ENCODE measurements at regions not wholly inside any gene's neighbourhood (a gene's known extent, or its start where the extent isn't known, plus 50 kb on each side); places are given as distances from the start of the nearest gene placed in this dataset.

DNA sequence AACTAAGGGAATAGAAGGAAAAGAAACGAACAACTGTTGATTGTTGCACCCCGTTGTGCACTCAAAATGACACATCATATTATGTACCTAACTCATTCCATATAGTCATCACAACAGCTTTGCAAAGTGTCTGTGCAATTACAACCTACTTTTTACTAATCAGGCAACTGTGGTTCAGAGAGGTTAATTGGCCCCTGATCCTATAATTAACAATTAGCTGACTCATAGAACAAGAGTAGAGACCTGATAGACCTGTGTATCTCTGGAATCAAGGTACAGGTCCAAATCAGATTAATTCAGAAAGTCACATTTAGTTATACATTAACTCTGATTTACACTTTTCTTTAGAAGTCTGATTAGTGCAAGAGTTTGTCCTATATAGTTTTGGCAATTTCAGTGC is 122.5 kb upstream of the CDK13 start:
- TF ChIP-seq, protein P1, sequence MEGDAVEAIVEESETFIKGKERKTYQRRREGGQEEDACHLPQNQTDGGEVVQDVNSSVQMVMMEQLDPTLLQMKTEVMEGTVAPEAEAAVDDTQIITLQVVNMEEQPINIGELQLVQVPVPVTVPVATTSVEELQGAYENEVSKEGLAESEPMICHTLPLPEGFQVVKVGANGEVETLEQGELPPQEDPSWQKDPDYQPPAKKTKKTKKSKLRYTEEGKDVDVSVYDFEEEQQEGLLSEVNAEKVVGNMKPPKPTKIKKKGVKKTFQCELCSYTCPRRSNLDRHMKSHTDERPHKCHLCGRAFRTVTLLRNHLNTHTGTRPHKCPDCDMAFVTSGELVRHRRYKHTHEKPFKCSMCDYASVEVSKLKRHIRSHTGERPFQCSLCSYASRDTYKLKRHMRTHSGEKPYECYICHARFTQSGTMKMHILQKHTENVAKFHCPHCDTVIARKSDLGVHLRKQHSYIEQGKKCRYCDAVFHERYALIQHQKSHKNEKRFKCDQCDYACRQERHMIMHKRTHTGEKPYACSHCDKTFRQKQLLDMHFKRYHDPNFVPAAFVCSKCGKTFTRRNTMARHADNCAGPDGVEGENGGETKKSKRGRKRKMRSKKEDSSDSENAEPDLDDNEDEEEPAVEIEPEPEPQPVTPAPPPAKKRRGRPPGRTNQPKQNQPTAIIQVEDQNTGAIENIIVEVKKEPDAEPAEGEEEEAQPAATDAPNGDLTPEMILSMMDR (IDR thresholded peaks at IDR 0.05; ENCODE audit: low read depth, low read length) = no peak
- no peak for TF ChIP-seq EZH2phosphoT487 (IDR thresholded peaks at IDR 0.05; ENCODE audit: low read depth)

Data from OCI-LY3 (cell line).